H9 (cell line): ENCODE measurements at regions not wholly inside any gene's neighbourhood (a gene's known extent, or its start where the extent isn't known, plus 50 kb on each side); places are given as distances from the start of the nearest gene placed in this dataset.

Source experiments
- DNase-seq: peaks from one replicate; pipeline ENCODE4 v3.0.0-alpha.2; 2017
- H2AFZ ChIP-seq: one replicate; pipeline ENCODE4 v1.6.1; 2013; ENCODE audit warnings: mild to moderate bottlenecking, low read length, control low read depth, moderate library complexity
- H2AK5ac ChIP-seq: 2 replicates; pipeline ENCODE4 v1.6.1; 2013; ENCODE audit warnings: low read length, control low read depth, mixed read lengths; ENCODE audit not compliant: insufficient read length
- H2BK120ac ChIP-seq: one replicate; pipeline ENCODE4 v1.6.1; 2013; ENCODE audit warnings: low read depth, mild to moderate bottlenecking, low read length, control low read depth, inconsistent platforms; ENCODE audit not compliant: poor library complexity, severe bottlenecking
- H2BK12ac ChIP-seq: 2 replicates; pipeline ENCODE4 v1.6.1; 2013; ENCODE audit warnings: low read length, control low read depth, mixed read lengths, low read depth; ENCODE audit not compliant: insufficient read length
- H2BK15ac ChIP-seq: 2 replicates; pipeline ENCODE4 v1.6.1; 2013; ENCODE audit warnings: low read depth, low read length, control low read depth
- H2BK20ac ChIP-seq: one replicate; pipeline ENCODE4 v1.6.1; 2013; ENCODE audit warnings: low read depth, mild to moderate bottlenecking, low read length, control low read depth, inconsistent platforms; ENCODE audit not compliant: poor library complexity, severe bottlenecking
- H2BK5ac ChIP-seq: 2 replicates; pipeline ENCODE4 v1.6.1; 2013; ENCODE audit warnings: low read length, control low read depth, mixed read lengths; ENCODE audit not compliant: insufficient read length
- H3K14ac ChIP-seq: 2 replicates; pipeline ENCODE4 v1.6.1; 2013; ENCODE audit warnings: low read length, control low read depth; ENCODE audit not compliant: insufficient read depth
- H3K18ac ChIP-seq: 2 replicates; pipeline ENCODE4 v1.6.1; 2013; ENCODE audit warnings: low read depth, mild to moderate bottlenecking, mixed read lengths, low read length, control low read depth; ENCODE audit not compliant: insufficient read length
- H3K23ac ChIP-seq: 2 replicates; pipeline ENCODE4 v1.6.1; 2013; ENCODE audit warnings: low read length, control low read depth, mixed read lengths, low read depth; ENCODE audit not compliant: insufficient read length
- H3K23me2 ChIP-seq: 2 replicates; pipeline ENCODE4 v1.6.1; 2013; ENCODE audit warnings: low read depth, mild to moderate bottlenecking, mixed read lengths, low read length, control low read depth; ENCODE audit not compliant: insufficient read length, poor library complexity, severe bottlenecking
- H3K27ac ChIP-seq: 2 replicates; pipeline ENCODE4 v1.5.1; 2013; ENCODE audit warnings: low read length, control low read depth, mixed read lengths, low read depth; ENCODE audit not compliant: insufficient read length
- H3K27me3 ChIP-seq: 2 replicates; pipeline ENCODE4 v1.6.1; 2013; ENCODE audit warnings: low read length, control low read depth, inconsistent platforms; ENCODE audit not compliant: insufficient read depth
- H3K4ac ChIP-seq: 2 replicates; pipeline ENCODE4 v1.6.1; 2013; ENCODE audit warnings: low read depth, mild to moderate bottlenecking, control low read depth, inconsistent platforms, low read length, moderate library complexity
- H3K4me1 ChIP-seq: 2 replicates; pipeline ENCODE4 v1.6.1; 2013; ENCODE audit warnings: low read length, control low read depth, inconsistent platforms; ENCODE audit not compliant: insufficient read depth
- H3K4me2 ChIP-seq: 2 replicates; pipeline ENCODE4 v1.6.1; 2013; ENCODE audit warnings: low read length, control low read depth, mixed read lengths; ENCODE audit not compliant: insufficient read length, insufficient read depth
- H3K56ac ChIP-seq: 2 replicates; pipeline ENCODE4 v1.6.1; 2013; ENCODE audit warnings: low read depth, mild to moderate bottlenecking, mixed read lengths, low read length, control low read depth; ENCODE audit not compliant: insufficient read length
- H3K79me1 ChIP-seq: 2 replicates; pipeline ENCODE4 v1.6.1; 2013; ENCODE audit warnings: low read depth, mild to moderate bottlenecking, moderate library complexity, low read length, control low read depth, inconsistent platforms; ENCODE audit not compliant: insufficient read depth, poor library complexity, severe bottlenecking
- H3K79me2 ChIP-seq: 2 replicates; pipeline ENCODE4 v1.6.1; 2013; ENCODE audit warnings: low read length, control low read depth, inconsistent platforms; ENCODE audit not compliant: insufficient read depth
- H3K9ac ChIP-seq: 2 replicates; pipeline ENCODE4 v1.6.1; 2013; ENCODE audit warnings: low read length, control low read depth, mixed read lengths; ENCODE audit not compliant: insufficient read length; ENCODE audit errors: extremely low read depth
- H3K9me3 ChIP-seq: one replicate; pipeline ENCODE4 v1.6.1; 2013; ENCODE audit warnings: low read depth, low read length, inconsistent platforms; ENCODE audit not compliant: control insufficient read depth
- H3T11ph ChIP-seq: one replicate; pipeline ENCODE4 v1.6.1; 2013; ENCODE audit warnings: mild to moderate bottlenecking, low read length, control low read depth, inconsistent platforms
- H4K20me1 ChIP-seq: one replicate; pipeline ENCODE4 v1.6.1; 2013; ENCODE audit not compliant: control insufficient read depth, insufficient read length, insufficient read depth
- H4K5ac ChIP-seq: 2 replicates; pipeline ENCODE4 v1.6.1; 2013; ENCODE audit warnings: low read depth, mild to moderate bottlenecking, mixed read lengths, low read length, control low read depth; ENCODE audit not compliant: insufficient read length
- H4K8ac ChIP-seq: replicated peaks from 2 replicates; pipeline ENCODE4 v1.6.1; 2013; ENCODE audit warnings: low read length, control low read depth, mixed read lengths, low read depth; ENCODE audit not compliant: insufficient read length
- H4K91ac ChIP-seq: 2 replicates; pipeline ENCODE4 v1.6.1; 2013; ENCODE audit warnings: low read depth, mild to moderate bottlenecking, moderate library complexity, mixed read lengths, low read length, control low read depth; ENCODE audit not compliant: insufficient read length
- H3K27ac Mint-ChIP-seq, 3 experiments: 2 replicates in 2 of 3; 3 replicates in 1 of 3; pipeline ENCODE4 v1.8.0; 2020 to 2021; ENCODE audit warnings: mixed read lengths in 3 of 3, mild to moderate bottlenecking in 1 of 3, moderate library complexity in 1 of 3
- H3K27me3 Mint-ChIP-seq: 2 replicates; pipeline ENCODE4 v1.8.0; 2021; ENCODE audit warnings: low read depth, mild to moderate bottlenecking, moderate library complexity, mixed read lengths
- H3K36me3 Mint-ChIP-seq, 3 experiments: 2 replicates in 2 of 3; 3 replicates in 1 of 3; pipeline ENCODE4 v1.8.0; 2020 to 2021; ENCODE audit warnings: low read depth in 3 of 3, mixed read lengths in 3 of 3; ENCODE audit not compliant: insufficient read depth in 1 of 3
- H3K4me1 Mint-ChIP-seq, 2 experiments: 2 replicates each; pipeline ENCODE4 v1.8.0; 2020; ENCODE audit warnings: mixed read lengths in 2 of 2
- H3K4me3 Mint-ChIP-seq, 2 experiments: 2 replicates in 1 of 2; 3 replicates in 1 of 2; pipeline ENCODE4 v1.8.0; 2020 to 2021; ENCODE audit warnings: mild to moderate bottlenecking in 2 of 2, mixed read lengths in 2 of 2, moderate library complexity in 1 of 2
- H3K9me3 Mint-ChIP-seq, 2 experiments: 2 replicates in 1 of 2; 3 replicates in 1 of 2; pipeline ENCODE4 v1.8.0; 2020; ENCODE audit warnings: mild to moderate bottlenecking in 2 of 2, mixed read lengths in 2 of 2, moderate library complexity in 1 of 2
- WGBS: extraction: QIAGEN DNeasy Blood & Tissue Kit; methylation state at CpG from one replicate; pipeline ENCODE4 v1.1.7; 2013; ENCODE audit warnings: missing lambda C conversion rate, low lambda C conversion rate, mixed read lengths; ENCODE audit not compliant: insufficient read length; ENCODE audit errors: extremely low coverage; 5-methylcytosine and 5-hydroxymethylcytosine counted together
- TF ChIP-seq, protein P1 (sequence below): fragments of 200-600 bp; sonication (generic); conservative IDR thresholded peaks from 3 replicates; pipeline ENCODE4 v1.8.0; 2021; ENCODE audit warnings: antibody characterized with exemption, mild to moderate bottlenecking

- Histone ChIP-seq H2BK20ac (no peak overlapping the region), H4K8ac (no peak overlapping the region), H3K23ac (no peak overlapping the region), H2BK120ac (no peak overlapping the region), H4K20me1 (no peaks in the 10 kb centered on the region), H4K5ac (no peak overlapping the region), H3T11ph (no peak overlapping the region), H3K79me1 (no peaks in the 10 kb centered on the region), H3K27me3 (no peaks in the 10 kb centered on the region), H3K9ac (no peak overlapping the region), H2BK12ac (no peak overlapping the region), H3K4me2 (no peak overlapping the region), H3K14ac (no peak overlapping the region), H3K18ac (no peak overlapping the region), H2AFZ (no peak overlapping the region), H2BK5ac (no peak overlapping the region), H3K56ac (no peak overlapping the region), H2BK15ac (no peak overlapping the region), H3K4me1 (no peaks in the 10 kb centered on the region), H2AK5ac (no peak overlapping the region), H3K27ac (no peak overlapping the region), H3K23me2 (no peaks in the 10 kb centered on the region), H3K79me2 (no peaks in the 10 kb centered on the region), H3K4ac (no peak overlapping the region), H4K91ac (no peak overlapping the region), H3K9me3 (no peaks in the 10 kb centered on the region)
- Mint-ChIP-seq H3K9me3 (no peaks in the 10 kb centered on the region), H3K27ac (no peak overlapping the region; a peak in 1 of 7 replicates), H3K36me3 (no peaks in the 10 kb centered on the region; a peak in 1 of 7 replicates), H3K27me3 (no peaks in the 10 kb centered on the region), H3K4me1 (peaks cover 4 to 9% of the 10 kb centered on the region in 2 experiments), H3K4me3 (no peak overlapping the region)
- TF ChIP-seq, protein P1, sequence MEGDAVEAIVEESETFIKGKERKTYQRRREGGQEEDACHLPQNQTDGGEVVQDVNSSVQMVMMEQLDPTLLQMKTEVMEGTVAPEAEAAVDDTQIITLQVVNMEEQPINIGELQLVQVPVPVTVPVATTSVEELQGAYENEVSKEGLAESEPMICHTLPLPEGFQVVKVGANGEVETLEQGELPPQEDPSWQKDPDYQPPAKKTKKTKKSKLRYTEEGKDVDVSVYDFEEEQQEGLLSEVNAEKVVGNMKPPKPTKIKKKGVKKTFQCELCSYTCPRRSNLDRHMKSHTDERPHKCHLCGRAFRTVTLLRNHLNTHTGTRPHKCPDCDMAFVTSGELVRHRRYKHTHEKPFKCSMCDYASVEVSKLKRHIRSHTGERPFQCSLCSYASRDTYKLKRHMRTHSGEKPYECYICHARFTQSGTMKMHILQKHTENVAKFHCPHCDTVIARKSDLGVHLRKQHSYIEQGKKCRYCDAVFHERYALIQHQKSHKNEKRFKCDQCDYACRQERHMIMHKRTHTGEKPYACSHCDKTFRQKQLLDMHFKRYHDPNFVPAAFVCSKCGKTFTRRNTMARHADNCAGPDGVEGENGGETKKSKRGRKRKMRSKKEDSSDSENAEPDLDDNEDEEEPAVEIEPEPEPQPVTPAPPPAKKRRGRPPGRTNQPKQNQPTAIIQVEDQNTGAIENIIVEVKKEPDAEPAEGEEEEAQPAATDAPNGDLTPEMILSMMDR = no peak
- no peak for DNase-seq
- no CpG with 5 or more reads among the region's 1 CpG for WGBS
Observed at GRCh38 chr11:28981381-28981780, 873.2 kb downstream of the METTL15 start.
